ENCODE measurements at regions not wholly inside any gene's neighbourhood (a gene's known extent, or its start where the extent isn't known, plus 50 kb on each side); places are given as distances from the start of the nearest gene placed in this dataset.

- H3K36me3 ChIP-seq (replicated peaks in 1 of 2; ENCODE audit: control insufficient read depth in 1 of 2, insufficient read depth in 2 of 2, low read length in 2 of 2) = no peaks in the 10 kb centered on the region
- H3K9ac ChIP-seq (ENCODE audit: insufficient read depth, low read depth, low read length) = no peak overlapping the region
- H3K27me3 ChIP-seq (ENCODE audit: control insufficient read depth in 1 of 2, insufficient read depth in 2 of 2, low read length in 2 of 2) = no peaks in the 10 kb centered on the region; a peak in 2 of 5 replicates
- H3K9me3 ChIP-seq (ENCODE audit: low read length) = no peaks in the 10 kb centered on the region
- no peaks in the 10 kb centered on the region for H3K79me2 ChIP-seq (ENCODE audit: insufficient read depth, low read length)
- no peak overlapping the region for H2AFZ ChIP-seq (ENCODE audit: low read length)
- intact Hi-C loops (cut with micrococcal nuclease; ENCODE audit: unreplicated experiment) (no loop called here), in situ Hi-C loops (cut with HindIII; ENCODE audit: extremely low pct_ligation_motif_present, low pct_unique_long_range_greater_than_20kb) (no loop called here)
- no peaks in the 10 kb centered on the region for H4K20me1 ChIP-seq (ENCODE audit: insufficient read depth, low read length)
- no peak overlapping the region for H3K27ac ChIP-seq (ENCODE audit: extremely low read length, insufficient read depth, low read length)
- H3K4me3 ChIP-seq (replicated peaks in 1 of 3; ENCODE audit: insufficient read depth in 1 of 3, low read depth in 2 of 3, low read length in 3 of 3) = no peak overlapping the region
- ATAC-seq (no peak), DNase-seq (ENCODE audit: low spot score) (no peak), FAIRE-seq (no peak)
- POLR2A ChIA-PET = no interaction called here
- WGBS (ENCODE audit: low lambda C conversion rate) = 28% methylated on average over 3 of the region's 16 CpGs
- H3K4me2 ChIP-seq (ENCODE audit: low read depth, low read length) = no peak overlapping the region
- TF ChIP-seq ZNF557 (CRISPR knock-in tag; IDR thresholded peaks at IDR 0.05) = no peak
- no peak for TF ChIP-seq ZNF605 (CRISPR knock-in tag; IDR thresholded peaks at IDR 0.05)
- no peak for TF ChIP-seq TARDBP (CRISPR knock-in tag; IDR thresholded peaks at IDR 0.05)
- TF ChIP-seq NFRKB (IDR thresholded peaks at IDR 0.05) = no peak
- no peak for TF ChIP-seq PHF21A (CRISPR knock-in tag; IDR thresholded peaks at IDR 0.05)
- no peak for TF ChIP-seq MED1 (CRISPR knock-in tag; IDR thresholded peaks at IDR 0.05)
- no peak for TF ChIP-seq PATZ1 (CRISPR knock-in tag; IDR thresholded peaks at IDR 0.05)
- TF ChIP-seq ZKSCAN8 (CRISPR knock-in tag; IDR thresholded peaks at IDR 0.05; ENCODE audit: borderline replicate concordance) = no peak
- TF ChIP-seq REST (IDR thresholded peaks at IDR 0.05; ENCODE audit: borderline replicate concordance in 1 of 2, low read depth in 1 of 2, low read length in 2 of 2) = no peak
- no peak for TF ChIP-seq RFX1 (IDR thresholded peaks at IDR 0.05)
- TF ChIP-seq IRF9 (CRISPR knock-in tag; IDR thresholded peaks at IDR 0.05; ENCODE audit: borderline replicate concordance) = no peak
- no peak for TF ChIP-seq THYN1 (CRISPR knock-in tag; IDR thresholded peaks at IDR 0.05; ENCODE audit: borderline replicate concordance, low read depth)
- TF ChIP-seq DNMT3B (CRISPR knock-in tag; conservative IDR thresholded peaks at IDR 0.05) = no peak
- no peak for TF ChIP-seq ZNF256 (CRISPR knock-in tag; conservative IDR thresholded peaks at IDR 0.05)
- TF ChIP-seq HIC2 (CRISPR knock-in tag; IDR thresholded peaks at IDR 0.05; ENCODE audit: low read depth) = no peak
- TF ChIP-seq TGIF2 (CRISPR knock-in tag; IDR thresholded peaks at IDR 0.05) = no peak
- CTCF ChIA-PET (ENCODE audit: low intra/inter-chr PET ratio, low total read pairs) = no interaction called here
- 0 out of 2 replicates have a peak, but pooled peaks cover 5% of the 10 kb centered on the region for H3K4me1 ChIP-seq (ENCODE audit: insufficient read depth, low read length)
- no TSS peak for BruUV-seq (replicated peaks)
These were observed 1181.9 kb downstream of the BRD1 start for GRCh38 chr22:48645766-48646165.

Data from HepG2 (cell line).